NCI-H524 (cell line): ENCODE measurements at regions not wholly inside any gene's neighbourhood (a gene's known extent, or its start where the extent isn't known, plus 50 kb on each side); places are given as distances from the start of the nearest gene placed in this dataset.
"Not testable (repeated sequence)": the region's sequence is repeated elsewhere in the genome, so short reads cannot be mapped to it uniquely, and the experiment has no call there.

ENCODE experiments used
- DNase-seq, 2 experiments: peaks; one replicate each; lab custom pipeline; 2025; lab: John Stamatoyannopoulos, UW

DNA sequence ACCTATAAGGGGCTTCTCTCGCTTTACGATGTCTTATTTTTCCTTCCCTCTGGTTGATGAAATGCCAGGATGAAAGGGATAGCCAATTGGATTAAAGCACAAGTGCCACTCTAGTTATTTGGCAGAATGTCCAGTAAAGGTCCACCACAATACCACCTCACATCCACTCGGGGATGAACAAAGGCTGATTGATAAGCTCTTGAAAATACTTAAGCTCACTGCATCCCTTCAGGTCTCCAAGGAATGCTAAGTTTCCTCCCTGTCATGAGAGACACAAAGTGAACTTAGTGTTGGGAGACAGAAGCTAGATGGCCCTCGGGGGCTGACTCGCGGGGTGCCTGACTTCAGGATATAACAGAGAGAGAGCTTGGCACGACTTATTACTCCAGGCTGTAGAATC, 185.9 kb upstream of the ZNF644 start:
- DNase-seq: not testable (repeated sequence)

DNA sequence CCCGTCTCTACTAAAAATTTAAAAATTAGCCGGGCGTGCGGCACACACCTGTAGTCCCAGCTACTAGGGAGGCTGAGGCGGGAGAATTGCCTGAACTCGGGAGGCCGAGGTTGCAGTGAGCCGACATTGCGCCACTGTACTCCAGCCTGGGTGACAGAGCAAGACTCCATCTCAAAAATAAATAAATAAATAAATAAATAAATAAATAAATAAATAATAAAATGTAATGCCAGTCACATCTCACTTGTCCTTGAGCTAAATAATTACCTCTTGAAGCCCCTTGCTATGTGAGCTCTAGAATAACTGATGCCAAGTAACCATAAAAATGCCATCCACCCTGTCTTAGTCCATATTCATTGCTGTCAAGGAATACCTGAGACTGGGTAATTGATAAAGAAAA, 182.3 kb upstream of the ZNF644 start:
- DNase-seq: not testable (repeated sequence)

DNA sequence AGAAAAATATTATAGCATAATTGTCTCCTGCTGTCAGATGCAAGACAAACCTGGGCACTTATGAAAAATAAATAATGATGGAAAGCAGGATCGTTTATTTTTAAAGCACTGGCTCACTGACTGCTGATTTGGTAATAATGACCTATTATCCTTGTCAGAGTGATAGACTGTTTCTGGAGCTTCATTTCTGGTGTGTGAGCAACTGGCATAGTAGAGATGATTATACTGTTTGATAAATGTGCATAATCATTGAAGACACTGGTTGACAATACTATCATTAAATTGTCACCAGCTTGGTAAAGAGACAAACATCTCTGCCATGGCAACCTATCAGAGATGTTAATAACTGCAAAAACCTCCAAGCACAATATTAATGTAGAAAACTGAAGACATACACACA, 179.9 kb upstream of the ZNF644 start:
- DNase-seq: no peak

DNA sequence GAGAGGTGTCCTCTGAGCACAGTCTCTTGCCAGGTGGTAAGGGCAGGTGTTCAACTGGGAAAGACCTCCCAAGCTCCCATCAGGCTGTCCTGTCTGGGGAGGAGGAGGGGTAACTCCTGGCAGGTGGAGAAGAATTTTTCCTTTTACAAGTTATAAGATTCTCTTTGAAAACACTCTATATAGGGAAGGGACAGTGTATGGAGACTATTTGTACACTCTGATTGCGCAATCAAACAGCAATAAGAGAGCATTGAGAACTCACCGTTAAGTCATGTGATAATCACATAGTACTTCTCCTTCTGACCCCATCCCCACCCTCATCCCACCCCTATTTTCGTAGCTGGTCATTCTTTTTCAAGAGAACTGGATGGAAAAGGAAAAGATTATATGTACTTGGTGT, 179.3 kb upstream of the ZNF644 start:
- no peak for DNase-seq

DNA sequence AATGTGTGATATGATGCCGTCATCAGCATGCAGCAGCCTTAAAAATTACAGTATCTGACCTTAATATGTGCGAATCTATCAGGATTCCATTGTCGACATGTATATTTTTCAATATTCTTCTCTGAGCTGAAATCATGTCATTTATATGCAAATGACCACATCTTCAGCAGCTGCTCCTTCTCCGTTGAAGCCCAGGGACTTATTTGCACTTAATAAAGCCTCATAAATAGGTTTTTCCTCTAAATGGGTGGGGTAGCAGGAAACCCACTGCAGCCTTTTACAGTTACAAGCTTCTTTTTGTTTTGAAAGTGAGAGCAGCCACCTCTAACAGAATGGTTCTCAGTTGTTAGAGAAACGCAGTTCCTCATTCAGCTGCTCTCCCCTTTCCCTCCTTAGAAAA, 178.8 kb upstream of the ZNF644 start:
- DNase-seq: no peak

DNA sequence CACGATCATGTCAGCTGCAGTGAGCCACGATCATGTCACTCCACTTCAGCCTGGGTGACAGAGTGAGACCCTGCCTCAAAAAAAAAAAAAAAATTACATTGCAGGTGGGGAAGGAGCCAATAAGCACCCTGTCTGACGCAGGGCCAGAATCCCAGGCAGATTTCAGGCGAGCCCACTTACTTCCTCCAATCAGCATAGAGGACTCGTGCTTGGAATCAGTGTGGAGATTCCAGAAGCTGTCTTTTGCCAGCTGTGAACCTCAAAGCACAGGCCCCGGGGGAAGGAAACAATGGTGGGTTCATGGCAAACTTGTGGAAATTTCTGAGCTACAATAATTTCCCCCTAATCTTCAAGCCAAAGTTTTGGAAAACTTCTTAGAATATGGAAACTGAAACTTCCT, 178.2 kb upstream of the ZNF644 start:
- DNase-seq: no peak

DNA sequence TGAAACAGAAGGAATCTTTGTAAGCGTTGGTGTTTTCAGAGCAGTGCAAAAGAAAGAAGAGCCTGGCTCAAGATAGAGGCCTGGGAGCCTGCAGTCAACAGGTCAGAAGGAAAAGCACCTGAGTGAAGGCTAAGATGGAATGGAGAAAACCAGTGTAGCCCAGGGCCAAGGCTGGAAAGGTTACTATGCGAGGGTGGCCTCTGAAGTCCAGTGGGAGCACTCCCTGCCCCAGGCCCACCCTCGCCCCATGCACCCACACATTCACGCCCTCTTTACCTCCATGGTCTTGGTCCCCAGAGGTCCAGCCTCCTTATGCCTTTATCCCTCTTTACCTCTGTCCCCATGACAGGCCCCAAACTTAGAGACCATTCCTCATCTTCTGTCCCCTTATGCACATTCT, 169.2 kb upstream of the ZNF644 start:
- DNase-seq: no peak

DNA sequence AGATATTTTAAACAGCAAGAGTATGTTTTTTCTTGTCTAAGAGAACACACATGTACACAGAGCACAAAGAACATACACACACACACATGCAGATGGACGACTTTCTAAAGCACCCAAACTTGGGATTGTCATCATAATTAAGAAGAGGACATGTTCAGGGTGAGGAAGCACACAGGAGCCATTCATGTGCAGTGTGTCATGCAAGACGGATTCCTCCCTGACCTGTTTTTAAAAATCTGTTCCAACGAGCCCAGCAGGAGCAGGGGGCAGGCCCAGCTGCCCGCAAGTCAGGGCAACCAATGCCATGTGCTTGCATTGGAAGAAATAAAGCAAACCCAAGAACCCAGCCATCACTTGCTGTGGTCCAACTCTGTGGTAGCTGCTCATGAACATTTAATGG, 167.3 kb upstream of the ZNF644 start:
- no peak for DNase-seq

DNA sequence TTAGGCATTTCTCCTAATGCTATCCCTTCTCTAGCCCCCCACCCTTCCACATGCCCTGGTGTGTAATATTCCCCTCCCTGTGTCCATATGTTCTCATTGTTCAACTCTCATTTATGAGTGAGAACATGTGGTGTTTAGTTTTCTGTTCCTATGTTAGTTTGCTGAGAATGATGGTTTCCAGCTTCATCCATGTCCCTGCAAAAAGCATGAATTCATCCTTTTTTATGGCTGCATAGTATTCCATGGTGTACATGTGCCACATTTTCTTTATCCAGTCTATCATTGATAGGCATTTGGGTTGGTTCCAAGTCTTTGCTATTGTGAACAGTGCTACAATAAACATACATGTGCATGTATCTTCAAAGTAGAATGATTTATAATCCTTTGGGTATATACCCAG, 161.0 kb upstream of the ZNF644 start:
- not testable (repeated sequence) for DNase-seq

DNA sequence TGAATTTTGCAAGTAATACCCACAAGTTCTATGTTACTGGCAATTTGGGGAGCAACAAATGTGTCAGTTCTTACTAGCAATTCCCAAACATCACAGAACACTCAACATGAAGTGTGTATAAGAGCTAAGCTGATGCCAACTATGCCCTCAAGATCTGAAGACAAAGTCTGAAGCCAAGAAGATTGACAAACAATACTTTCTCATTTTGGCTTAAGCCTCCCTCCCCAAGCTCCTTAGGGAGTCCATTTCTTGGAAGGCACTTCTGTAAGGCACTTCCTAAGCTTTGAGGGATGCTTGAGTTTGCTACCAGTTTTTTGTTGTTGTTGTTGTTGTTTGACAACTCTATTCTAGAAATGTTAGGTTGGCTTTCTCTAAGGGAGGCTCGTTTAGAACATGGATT, 154.4 kb upstream of the ZNF644 start:
- no peak for DNase-seq

DNA sequence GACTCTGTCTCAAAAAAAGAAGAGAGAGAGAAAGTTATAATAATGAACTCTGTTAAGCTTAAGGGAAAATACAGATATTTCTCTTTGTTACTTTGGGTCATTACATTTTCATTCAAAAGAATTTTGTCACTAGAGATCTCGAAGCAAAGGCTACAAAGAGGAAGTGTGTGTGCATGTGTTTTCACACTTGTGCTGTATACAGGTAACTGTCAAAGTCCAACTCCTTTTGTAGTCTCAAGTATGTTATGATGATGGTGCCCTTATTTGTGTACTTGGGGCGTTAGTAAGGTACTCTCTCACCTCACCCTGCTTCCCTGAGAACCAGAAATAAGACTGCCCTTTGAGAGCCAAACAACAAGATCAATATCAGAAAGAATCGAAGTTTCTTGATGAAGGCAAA, 152.9 kb upstream of the ZNF644 start:
- no peak for DNase-seq

DNA sequence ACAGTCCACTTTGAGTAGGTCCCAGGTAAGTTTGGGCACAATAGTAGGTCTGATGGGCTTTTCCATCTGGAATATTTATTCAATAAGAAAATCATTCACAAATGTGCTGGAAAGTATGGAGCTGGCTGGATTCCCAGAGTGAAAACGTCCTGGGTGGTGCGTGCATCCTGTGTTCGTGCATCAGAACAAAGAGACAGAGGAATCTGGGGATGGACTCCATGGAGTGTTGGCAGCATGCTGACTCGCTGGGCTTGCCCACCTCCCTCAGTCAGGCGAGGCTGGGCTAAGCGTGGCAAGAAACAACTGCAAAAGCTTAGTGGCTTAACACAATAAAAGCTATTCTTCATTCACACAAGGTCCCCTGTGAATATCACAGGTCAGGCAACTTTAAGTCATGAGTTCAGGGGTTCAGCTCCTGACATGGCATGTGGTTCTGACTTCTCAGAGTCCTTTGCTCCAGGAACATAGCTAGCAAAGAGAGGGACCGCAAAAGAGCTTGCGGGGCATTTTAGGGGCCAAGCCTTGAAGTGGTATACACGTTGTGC, 151.6 kb upstream of the ZNF644 start:
- no peak for DNase-seq

DNA sequence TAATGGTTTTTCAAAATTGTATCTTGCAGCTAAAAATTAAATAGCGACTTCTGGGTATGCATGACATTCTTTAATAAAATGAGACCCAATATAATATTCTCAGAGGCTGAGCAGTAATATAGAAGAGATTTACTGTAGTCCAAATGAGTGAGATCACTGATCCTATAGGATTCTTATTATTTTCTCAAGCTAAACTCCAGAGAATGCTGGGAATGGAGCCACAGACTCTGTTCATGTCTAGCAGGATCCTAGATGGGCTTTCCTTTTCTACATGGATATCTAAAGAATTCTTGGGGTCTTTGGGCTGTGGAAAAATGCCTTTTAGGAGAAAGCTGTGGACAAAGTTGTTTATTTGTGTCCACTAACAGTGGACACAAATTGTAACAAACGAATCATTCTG, 150.7 kb upstream of the ZNF644 start:
- DNase-seq: no peak

DNA sequence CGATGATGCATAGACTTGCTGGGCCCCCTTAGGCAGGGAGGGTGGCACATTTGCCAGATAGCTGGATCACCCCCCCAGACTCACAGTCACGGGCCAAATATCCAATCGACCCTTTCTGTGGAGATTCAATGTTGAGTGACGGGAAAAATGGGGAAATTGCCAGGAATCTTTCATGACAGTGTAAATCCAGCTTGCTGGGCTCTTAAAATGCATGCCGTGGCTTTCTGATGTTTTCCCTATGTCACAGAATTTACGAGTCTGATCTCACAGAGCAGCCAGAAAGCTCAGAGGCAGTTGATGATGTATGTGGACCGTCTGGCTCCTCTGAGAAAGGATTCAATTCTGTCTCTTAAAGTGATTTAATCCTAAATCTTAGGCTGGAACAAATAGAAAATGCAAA, 150.1 kb upstream of the ZNF644 start:
- no peak for DNase-seq

DNA sequence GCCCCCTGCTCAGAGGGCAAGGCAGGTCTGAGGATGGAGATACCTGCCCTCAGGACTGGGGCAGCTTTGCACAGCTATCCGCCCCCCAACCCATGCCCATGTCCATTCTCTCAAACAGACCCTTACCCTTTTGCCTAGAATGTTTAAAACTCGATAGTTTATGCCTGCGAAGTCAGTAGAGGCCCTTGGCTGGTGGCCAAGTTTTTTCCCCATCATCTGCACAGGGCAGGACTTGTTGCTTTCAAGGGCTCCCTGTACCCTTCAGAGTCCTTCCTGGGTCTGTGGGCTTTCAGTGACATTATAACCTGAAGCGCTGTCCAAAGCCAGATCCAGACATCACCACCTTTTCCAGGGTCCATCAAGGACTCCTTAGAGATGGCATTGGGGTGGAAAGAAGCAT, 148.7 kb upstream of the ZNF644 start:
- DNase-seq: no peak

DNA sequence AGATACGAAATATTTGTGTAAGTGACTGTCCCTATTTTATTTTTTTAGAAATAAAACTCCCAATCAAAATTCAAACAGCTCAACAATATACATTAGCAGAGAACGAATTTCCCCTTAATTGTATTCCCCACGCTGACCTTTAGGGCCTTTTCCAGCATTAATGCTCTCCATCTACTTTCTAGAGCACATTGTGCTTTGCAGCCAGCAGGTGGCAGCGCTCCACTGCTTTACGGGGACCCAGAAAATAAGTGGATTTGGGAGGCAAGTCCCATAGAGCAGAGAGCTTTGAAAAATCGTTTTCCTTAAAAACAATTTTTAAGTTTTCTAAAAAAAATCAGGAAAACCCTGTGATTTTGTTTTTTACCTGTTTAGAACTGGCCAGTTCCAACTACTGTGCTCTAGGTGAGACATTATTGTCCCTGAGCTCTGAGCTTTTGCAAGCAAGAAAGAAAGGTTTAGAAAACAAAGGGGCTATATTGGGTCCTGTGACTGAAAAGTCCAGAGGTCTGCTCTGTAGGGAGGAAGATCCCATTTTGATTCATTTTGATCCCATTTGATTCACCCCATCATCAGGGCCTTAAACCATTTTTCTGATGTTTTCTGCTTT, 144.4 kb upstream of the ZNF644 start:
- peak; percentile 28 to 61 for DNase-seq

DNA sequence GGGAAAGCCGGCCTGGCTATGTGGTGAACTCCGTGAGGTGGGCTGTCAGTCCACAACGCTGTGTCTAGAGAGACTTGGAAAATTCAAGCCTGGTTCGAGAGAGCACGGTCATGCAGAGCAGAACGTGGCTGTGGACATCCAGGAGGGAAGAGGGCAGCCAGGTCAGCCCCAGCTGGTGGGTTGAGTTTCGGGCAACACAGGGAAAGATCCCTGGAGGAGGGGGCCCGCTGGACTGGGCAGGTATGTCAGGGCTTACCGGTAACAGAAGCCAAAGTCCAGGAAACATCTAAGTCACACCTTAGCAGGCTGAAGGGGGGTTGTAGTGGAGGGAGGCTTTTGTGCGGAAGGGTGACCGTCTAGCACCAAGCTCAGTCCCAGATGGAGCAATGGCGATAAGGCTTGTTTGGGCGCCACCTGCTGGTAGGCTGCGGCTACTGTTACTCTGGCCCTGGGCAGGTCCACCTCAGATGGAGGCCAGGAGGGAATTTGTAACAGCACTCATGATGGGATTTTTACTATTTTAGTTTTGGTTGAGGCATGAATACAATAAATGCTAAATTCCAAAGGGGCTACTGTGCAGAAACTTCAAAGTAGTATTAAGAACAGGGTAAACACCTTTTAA, 143.3 kb upstream of the ZNF644 start:
- peak in 1 of 2 experiments; percentile 71 for DNase-seq

DNA sequence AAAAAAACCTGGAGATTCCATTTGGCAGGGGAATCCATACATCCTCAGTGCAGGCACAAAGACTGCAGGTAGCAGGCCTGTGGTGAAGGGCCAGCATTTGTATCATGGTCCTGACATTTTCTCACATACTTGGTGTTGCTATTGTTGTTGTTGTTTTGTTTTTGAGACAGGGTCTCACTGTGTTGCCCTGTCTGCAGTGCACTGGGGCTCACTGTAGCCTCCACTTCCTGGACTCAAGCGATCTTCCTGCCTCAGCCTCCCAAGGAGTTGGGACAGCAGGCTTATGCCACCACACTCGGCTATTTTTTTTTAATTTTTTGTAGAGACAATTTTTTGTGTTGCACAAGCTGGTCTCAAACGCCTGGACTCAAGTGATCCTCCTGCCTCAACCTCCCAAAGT, 140.8 kb upstream of the ZNF644 start:
- DNase-seq: no peak

DNA sequence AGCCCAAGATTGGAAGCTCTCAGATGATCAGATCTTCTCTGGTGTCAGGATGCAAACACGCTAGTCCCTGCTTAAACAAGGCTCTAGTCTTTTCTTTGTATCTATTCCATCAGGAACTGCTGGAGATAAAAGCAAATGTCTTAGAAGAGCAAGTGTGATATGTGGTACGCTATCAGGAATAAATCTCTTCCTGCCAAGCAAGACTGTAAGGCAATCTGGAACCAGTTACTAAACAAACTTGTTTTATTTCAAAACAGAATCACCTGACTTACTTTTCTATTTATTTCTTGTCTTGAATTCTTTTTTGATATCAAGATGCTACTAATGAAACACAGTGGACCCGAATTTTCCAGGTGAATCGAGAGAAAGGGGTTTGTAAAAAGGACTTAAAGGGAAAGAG, 139.9 kb upstream of the ZNF644 start:
- no peak for DNase-seq

DNA sequence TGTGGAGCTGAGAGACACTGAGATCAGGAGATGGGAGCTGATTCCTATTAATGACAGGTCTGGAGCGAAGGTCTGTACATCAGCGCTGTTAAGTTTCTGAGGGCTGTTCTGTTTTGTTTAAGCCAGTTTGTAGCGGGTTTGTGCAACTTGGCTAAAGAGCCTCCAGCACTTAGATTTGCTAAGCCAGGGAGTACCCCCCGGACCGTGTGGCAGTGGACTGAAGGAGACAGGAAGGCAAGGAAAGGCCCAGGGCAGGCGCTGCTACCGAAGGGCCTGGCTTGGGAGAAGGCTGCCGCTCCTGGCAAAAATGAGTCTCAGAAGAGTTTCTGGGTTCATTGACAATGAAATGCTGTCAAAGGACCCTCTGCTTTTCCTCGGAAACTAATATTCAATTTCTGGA, 139.3 kb upstream of the ZNF644 start:
- no peak for DNase-seq

DNA sequence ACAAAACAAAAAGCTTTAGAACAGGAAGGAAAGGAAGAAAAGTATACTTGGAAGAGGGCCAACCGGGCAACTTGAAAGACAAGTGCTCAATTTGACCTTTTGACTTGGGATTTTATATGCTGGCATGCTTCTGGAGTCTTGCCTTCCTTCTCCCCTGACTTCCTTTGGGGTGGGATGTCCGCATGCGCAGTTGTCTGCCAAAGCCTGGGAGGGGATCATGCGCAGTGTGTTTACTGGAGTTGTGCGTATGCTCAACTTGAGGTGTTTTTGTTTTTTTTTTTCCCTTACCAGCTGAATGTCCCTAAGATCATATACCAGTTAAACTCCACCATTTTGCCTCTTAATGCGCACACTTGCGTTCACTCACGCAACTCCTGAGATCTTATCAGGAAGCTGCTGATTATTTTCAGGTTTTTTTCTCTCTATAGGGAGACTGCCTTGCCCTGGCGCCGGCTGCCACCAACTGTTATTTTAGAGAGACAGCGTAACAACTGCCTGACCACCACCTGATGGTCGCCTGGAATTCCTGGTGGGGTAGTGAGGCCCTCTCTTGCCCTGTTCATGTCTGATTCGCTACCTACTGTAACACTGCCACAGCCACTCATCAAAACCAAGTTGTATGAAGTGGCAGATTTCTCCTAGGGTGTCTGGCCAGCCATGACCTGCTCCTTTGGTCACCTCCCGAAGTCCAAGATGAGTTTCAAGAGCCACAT, 138.7 kb upstream of the ZNF644 start:
- DNase-seq: no peak

DNA sequence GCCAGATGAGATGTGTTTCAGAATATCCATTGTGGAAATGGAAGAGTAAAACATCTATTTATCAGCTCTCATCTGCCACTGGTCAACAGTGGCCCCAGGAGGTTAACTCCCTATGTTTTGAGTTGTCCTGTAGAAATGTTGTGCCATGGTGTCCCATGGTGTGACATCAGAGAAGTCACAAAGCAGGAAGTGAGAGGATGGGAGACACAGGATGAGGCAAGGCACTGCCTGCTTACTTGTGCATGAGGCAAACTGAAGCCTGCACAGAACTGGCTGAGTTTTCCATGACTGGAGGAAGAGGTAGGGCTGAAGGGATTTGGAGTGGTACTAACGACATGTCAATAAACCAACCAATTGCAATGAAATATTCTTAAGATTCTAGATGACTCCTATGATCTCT, 131.5 kb upstream of the ZNF644 start:
- no peak for DNase-seq

DNA sequence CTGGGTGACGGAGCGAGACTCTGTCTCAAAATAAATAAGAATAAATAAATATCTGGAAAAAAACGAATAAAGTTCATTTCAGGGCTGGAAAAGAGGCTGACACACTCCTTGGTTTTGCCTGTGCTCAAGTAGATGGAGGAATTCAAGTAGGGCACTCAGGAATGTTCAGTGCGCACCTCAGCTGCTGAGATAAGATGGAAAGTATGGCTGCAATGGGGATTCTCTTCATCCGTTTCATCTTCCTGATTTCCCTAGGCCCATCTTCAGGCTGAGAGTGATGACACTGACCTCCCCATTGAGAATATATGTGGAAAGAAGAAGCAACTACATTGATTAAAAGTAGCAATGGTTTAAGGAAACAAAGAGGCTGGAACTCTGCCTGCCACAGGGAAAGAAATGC, 130.5 kb upstream of the ZNF644 start:
- no peak for DNase-seq
